GM12864 (cell line): ENCODE measurements at regions not wholly inside any gene's neighbourhood (a gene's known extent, or its start where the extent isn't known, plus 50 kb on each side); places are given as distances from the start of the nearest gene placed in this dataset.

ENCODE experiments used
- DNase-seq: peaks from one replicate; pipeline ENCODE4 v3.0.0-alpha.2; 2011; ENCODE audit warnings: low read depth
- H3K4me3 ChIP-seq: 2 replicates; pipeline ENCODE4 v1.5.1; 2011; ENCODE audit warnings: mild to moderate bottlenecking, low read depth, low read length, control low read depth
- CTCF ChIP-seq: IDR thresholded peaks from 2 replicates; pipeline ENCODE4 v1.5.1; 2011; ENCODE audit warnings: low read depth, mild to moderate bottlenecking, moderate library complexity, low read length, control low read depth, inconsistent platforms; ENCODE audit errors: missing control alignments

- DNase-seq, result no peak
- TF ChIP-seq CTCF, result no peak
- no peak overlapping the region for H3K4me3 ChIP-seq
Measured at GRCh38 chr1:96233422-96233821, 488.2 kb upstream of the PTBP2 start.

- H3K4me3 ChIP-seq, result no peak overlapping the region
- no peak for TF ChIP-seq CTCF
- DNase-seq, result no peak
Measured at GRCh38 chr1:96234299-96234698, 487.3 kb upstream of the PTBP2 start.

- DNase-seq, result no peak
- H3K4me3 ChIP-seq, result no peak overlapping the region
- TF ChIP-seq CTCF, result peak; percentile 31
Measured at GRCh38 chr1:96236156-96236739, 485.3 kb upstream of the PTBP2 start.

- DNase-seq, result no peak
- TF ChIP-seq CTCF, result no peak
- H3K4me3 ChIP-seq, result no peak overlapping the region
Measured at GRCh38 chr1:96238426-96238825, 483.2 kb upstream of the PTBP2 start.

GRCh38 chr1:96240438-96240837 is 481.1 kb upstream of the PTBP2 start:
- no peak for TF ChIP-seq CTCF
- DNase-seq, result no peak
- no peak overlapping the region for H3K4me3 ChIP-seq

GRCh38 chr1:96253246-96254035 is 468.1 kb upstream of the PTBP2 start:
- H3K4me3 ChIP-seq, result no peak overlapping the region
- no peak for DNase-seq
- no peak for TF ChIP-seq CTCF
